GM12872 (cell line): ENCODE measurements at regions not wholly inside any gene's neighbourhood (a gene's known extent, or its start where the extent isn't known, plus 50 kb on each side); places are given as distances from the start of the nearest gene placed in this dataset.

Experiments
- CTCF ChIP-seq: IDR thresholded peaks from 3 replicates; pipeline ENCODE4 v1.5.1; 2011; ENCODE audit warnings: low read depth, mild to moderate bottlenecking, low read length, moderate library complexity; ENCODE audit not compliant: insufficient read depth

- no peak for TF ChIP-seq CTCF
Observed at GRCh38 chr10:107813451-107814162, 649.1 kb upstream of the SORCS1 start.

GRCh38 chr10:107809889-107810288, 645.4 kb upstream of the SORCS1 start:
- no peak for TF ChIP-seq CTCF

GRCh38 chr10:107807836-107808235, 643.3 kb upstream of the SORCS1 start:
- no peak for TF ChIP-seq CTCF

GRCh38 chr10:107806026-107806425, 641.5 kb upstream of the SORCS1 start:
- no peak for TF ChIP-seq CTCF

GRCh38 chr10:107803546-107803945, 639.0 kb upstream of the SORCS1 start:
- TF ChIP-seq CTCF: no peak

- TF ChIP-seq CTCF: no peak
Observed at GRCh38 chr10:107800061-107800460, 635.6 kb upstream of the SORCS1 start.

GRCh38 chr10:107790271-107790670, 625.8 kb upstream of the SORCS1 start:
- TF ChIP-seq CTCF: no peak
